Stimulated activated CD8-positive, alpha-beta memory T cell treated with anti-CD3 and anti-CD28 coated beads, Interleukin-15, amount 100 ng/mL, for 1 hour (primary cell): ENCODE measurements at regions not wholly inside any gene's neighbourhood (a gene's known extent, or its start where the extent isn't known, plus 50 kb on each side); places are given as distances from the start of the nearest gene placed in this dataset.

ENCODE experiments used
- DNase-seq: peaks from one replicate; pipeline ENCODE4 v3.0.0-alpha.2; 2020; ENCODE audit warnings: low read depth

DNA sequence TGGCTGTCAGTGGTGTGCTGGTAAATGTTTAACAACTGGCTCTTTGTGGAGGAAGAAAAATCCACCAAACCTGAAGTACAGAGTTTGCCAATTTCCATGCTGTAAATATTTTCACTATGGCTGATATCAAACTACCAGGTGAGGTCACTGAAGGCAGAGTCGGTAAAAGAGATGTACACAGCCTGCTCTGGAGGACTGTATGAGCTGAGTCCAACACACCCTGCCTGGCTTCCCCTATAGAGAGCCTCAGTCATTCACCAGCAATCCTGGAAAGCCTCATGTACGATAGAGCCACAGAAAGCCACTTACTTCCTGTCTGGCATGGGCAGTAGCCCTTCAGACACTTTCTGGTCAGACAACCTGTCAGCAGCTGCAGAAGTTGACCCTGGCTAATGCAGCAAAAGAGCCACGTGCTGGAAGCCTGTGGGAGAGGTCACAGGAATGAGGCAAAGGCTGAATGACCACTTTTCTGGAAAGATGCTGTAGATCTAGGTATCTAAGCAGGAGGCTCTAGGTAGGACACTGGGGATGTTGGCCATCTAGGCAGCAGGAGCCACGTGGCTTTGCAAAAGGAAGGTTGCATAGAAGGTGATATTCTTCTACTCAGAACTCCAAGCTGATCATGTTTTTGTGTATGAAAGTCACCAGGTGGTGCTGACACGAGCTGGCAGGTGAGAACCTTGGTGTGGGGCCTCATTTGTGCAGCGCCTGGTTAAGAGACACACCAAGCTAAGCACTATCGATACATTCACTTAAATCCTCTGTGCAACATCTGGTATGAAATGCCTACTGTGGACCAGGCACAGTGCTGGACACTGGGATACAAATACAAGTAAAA lies 553.9 kb downstream of the VRK1 start:
- no peak for DNase-seq

- DNase-seq: no peak
Observed at GRCh38 chr14:97353102-97353501, 555.9 kb downstream of the VRK1 start.

DNA sequence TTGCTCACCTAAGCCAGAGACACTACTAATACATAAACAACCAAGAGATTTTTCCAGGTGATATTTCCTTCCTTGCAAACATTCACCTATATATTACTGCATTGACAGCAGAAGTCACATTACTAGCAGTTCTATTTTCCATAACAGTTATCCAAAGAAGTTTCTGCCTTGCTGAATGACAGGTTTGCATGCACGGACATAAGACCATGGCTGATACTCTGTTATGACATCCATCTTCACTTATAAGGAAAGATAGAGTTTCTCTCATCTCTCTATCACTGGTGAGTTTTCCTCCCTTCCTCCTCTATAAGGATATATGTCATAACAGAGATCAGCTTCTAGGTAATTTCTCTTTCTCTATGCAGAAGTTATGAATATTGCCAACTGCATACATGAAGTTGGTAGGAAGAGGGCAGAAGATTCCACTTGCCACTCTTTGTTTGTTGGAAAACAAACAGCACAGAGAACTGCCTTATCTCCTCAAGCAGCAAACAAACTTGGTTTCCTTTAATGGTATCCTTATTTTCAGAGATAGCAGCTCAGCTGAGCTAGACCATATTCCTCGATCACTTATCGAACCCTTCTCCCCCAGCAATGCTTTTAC lies 557.0 kb downstream of the VRK1 start:
- no peak for DNase-seq

DNA sequence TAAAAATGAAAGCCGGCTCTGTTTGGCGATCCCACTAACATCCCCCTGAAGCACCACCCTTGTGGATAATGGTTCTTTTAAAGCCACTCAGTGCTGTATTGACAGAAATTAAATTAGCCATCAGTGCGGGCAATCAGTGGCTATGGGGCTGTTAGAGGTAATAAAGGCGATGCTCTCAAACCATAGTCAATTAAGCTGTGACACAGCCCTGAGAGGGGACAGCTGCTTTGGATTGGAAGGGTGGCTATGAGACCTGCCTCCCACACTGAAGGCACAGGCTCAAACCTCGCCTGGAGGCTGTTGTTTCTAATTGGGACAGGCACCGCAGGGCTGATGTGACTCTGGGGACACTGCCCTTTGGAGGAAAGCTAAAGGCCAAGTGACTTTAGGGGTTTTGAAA lies 562.2 kb downstream of the VRK1 start:
- DNase-seq: no peak

DNA sequence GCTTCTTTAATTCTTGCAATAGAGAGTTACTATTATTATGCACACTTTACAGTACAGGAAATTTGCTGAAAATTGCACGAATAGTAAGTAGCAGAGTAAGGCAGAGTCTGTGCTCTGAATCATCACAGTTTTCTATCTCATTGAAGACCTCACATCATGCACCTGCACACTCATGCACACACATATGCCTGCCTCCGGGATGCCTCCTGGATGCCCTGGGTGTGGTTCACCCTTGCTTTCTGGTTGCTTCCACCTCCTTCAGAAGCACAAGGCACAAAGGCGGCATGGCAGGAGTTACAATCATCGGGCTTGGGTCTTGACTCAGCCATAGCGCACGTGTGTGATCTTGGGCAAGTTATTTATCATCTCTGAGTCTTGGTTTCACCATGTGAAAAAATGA lies 564.0 kb downstream of the VRK1 start:
- no peak for DNase-seq

- no peak for DNase-seq
Observed at GRCh38 chr14:97361958-97362357, 564.8 kb downstream of the VRK1 start.

GRCh38 chr14:97366400-97366799 lies 569.2 kb downstream of the VRK1 start:
- DNase-seq: no peak

GRCh38 chr14:97367278-97367677 lies 570.1 kb downstream of the VRK1 start:
- DNase-seq: no peak

DNA sequence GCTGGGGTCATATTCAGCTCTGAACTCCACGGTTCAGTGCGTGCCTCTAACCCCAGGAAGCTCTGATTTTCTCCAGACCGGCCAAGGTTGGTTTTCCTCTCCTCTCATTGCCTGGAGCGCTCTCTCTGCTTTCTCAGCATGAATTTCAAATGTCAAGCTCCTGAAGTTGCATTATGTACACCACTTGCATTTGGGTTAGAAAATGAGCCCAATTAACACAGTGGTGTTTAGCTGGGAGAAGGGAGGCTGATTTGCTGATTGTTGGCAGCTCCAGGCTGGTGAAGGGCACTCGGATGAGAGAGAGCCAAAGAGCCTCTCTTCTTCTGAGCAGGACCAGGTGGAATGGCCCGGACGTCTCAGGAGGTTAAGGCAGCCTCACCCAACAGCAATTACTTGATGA lies 570.9 kb downstream of the VRK1 start:
- DNase-seq: no peak

DNA sequence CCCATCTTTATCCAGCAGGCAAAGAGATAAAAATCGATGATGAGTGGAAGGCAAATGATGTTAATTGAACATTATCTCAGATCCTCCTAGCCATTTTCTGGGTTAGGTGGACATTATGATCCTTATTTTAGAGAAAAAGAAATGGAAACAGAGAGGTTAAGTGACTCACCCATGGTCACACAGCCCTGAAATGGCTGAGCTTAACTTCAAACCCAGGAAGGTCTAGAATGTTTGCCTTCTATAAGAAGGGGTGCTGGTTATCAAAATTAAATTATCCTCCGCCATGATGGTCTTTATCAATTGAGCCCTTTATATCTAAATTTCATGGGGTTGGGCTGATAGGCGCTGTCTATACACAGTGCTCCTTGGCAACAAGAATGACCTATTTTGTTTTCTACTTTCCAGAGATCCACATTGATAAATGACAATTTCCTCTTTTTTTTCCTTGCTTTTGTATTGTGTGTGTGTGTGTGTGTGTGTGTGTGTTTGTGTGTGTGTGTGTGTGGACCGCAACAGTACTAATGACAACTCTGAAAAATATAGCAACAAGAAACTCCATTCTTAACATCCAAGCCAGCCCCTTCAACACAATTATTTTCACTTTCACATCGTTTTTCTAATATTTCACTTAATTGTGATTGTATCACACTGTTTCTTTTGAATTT lies 571.9 kb downstream of the VRK1 start:
- DNase-seq: no peak

- DNase-seq: no peak
Observed at GRCh38 chr14:97369901-97370300, 572.7 kb downstream of the VRK1 start.

- no peak for DNase-seq
Observed at GRCh38 chr14:97376310-97376709, 579.1 kb downstream of the VRK1 start.

DNA sequence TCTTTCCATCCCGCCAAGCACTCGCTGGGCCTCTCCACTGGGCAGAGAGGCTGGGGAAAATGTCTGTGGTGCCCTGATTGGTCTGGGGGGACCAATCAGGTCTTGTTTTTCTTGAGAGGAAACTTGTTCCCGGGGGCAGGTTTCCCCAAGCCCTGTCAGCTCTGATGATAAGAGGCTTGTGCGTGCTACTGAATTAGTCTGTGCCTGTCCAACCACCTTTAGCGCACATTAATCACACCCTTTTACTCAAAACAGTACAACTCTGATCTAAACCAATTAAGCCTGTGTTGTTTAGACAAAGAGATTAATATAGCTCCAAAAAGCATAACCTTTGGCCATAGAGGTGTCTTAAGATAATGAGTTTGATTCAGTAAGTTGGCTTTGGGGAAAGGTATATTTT lies 580.4 kb downstream of the VRK1 start:
- DNase-seq: no peak

DNA sequence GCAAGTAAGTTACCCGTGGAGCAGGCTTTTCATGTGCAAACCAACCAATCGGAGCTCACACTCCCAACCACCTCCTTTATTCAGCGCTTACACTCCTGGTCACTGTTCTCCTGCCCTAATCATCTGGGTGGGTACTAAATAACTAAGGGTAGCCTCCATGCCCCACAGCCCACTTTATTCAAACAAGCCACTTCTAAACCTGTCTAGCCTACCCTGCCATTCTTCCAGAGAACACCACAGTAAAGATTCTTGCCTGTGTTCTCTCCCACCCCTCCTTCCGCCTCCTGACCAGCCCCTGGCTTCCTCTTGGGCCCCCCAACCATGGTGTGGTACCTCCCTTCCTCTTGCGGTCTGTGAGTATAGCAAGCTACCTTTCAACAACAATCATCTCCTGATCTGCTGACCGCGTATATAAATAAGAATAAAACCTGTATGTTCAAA lies 581.9 kb downstream of the VRK1 start:
- no peak for DNase-seq

- no peak for DNase-seq
Observed at GRCh38 chr14:97380539-97380941, 583.4 kb downstream of the VRK1 start.

GRCh38 chr14:97381309-97381708 lies 584.1 kb downstream of the VRK1 start:
- no peak for DNase-seq

GRCh38 chr14:97382616-97383226 lies 585.5 kb downstream of the VRK1 start:
- DNase-seq: no peak

DNA sequence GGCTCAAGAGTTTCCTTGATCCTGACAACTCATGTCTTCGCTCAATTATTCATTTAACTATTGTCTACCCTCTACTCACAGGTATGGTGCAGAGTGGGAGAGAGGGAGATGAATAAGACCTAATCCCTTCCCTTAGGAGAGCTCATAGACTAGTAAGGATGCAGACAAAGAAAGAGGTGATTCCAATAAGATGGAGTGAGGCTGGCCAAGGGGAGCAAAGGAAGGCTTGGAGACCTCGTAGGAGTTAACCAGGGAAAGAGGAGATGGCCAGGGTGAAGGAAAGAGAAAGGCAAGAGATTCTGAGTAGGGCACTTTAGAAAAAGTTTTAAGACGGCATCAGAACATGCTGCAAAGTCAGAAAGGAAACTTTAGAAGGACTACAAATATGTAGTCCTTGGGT lies 588.5 kb downstream of the VRK1 start:
- no peak for DNase-seq

DNA sequence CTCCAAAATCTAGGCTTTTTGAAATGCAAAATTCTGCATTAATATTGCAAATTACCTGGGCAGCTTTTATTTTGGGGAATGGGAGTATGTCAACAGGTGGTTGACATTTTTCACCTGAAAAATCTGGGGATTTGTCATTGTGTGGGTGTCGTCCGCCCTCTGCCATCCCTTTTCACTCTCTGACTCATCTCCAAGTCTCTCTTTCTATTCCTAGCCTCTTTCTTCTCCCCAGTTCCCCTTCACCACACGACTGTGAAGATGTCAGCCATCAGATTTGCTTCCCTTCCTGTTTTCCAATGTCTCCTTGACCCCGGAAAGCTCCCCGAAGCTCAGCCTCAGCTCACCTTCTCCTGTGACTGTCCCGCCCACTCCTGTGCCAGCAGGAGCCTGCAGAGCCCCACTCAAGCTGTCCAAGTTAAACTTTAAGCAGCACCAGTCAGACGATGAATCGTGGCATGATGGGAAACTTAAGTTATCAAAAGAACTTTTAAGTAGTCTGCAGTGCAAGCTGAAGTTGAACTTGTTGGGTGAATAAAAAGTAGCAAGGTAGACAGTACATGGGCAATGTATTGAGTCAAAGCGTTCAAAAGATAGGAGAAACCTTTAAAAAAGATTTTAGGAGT lies 590.2 kb downstream of the VRK1 start:
- DNase-seq: no peak

DNA sequence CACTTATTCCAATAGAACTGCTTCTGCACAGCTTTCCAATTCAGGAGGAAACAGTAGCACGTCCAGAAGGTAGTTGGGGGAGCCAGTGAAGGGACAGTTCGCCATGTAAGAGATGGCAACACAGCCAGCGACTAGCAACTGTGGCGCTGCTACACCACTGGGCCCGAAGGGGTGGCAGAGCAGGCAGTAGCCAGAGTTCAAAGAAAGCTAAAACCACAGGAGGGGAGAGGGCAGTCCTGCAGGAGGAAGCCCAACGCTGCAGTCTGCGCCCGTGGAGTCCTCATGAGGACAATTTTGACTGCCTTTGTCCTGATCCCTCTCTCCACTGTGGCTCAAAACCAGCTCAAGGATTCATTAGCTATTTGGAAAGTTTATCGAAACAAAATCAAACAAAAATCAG lies 591.2 kb downstream of the VRK1 start:
- DNase-seq: no peak

- DNase-seq: no peak
Observed at GRCh38 chr14:97390096-97390724, 593.0 kb downstream of the VRK1 start.

DNA sequence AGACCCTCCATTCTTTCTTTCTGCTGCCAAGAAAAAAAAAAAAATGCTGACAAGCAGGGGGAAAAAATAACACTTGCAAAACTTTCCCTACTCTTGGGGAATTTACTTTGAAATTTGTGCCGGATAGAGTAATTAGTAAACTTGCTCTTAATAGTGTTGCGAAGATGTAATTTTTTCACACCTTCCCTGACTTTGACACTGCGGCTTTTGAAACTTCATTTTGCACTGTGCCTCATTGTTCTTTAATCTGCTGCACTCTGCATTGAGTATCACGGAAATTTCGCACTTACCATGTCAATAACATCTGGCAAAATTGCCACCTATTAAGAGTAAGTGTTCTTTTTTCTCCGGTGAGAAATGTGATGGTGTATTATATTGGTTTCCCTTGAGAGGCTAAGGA lies 596.1 kb downstream of the VRK1 start:
- no peak for DNase-seq
